RPMI8226 (cell line): ENCODE measurements at regions not wholly inside any gene's neighbourhood (a gene's known extent, or its start where the extent isn't known, plus 50 kb on each side); places are given as distances from the start of the nearest gene placed in this dataset.

ENCODE experiments used
- DNase-seq: peaks from one replicate; pipeline ENCODE4 v3.0.0-alpha.2; 2015

DNA sequence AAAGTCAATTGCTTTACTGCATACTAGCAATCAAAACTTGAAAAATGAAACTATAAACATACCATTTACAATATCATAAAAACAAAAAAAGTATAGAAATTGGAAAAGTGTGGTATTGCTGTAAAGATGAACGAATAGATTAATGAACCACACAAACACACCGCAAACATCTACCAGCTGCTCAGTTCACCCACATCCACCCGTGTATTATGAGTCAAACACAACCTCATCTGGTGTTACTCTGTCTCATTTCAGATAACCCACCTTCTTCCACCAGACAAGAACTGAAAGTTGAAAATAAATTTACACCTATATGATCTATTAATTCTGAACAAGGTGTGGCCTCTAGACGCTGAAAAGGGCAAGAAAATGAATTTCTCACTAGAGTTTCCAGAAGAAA is 53.3 kb downstream of the BLID start:
- DNase-seq, result no peak

DNA sequence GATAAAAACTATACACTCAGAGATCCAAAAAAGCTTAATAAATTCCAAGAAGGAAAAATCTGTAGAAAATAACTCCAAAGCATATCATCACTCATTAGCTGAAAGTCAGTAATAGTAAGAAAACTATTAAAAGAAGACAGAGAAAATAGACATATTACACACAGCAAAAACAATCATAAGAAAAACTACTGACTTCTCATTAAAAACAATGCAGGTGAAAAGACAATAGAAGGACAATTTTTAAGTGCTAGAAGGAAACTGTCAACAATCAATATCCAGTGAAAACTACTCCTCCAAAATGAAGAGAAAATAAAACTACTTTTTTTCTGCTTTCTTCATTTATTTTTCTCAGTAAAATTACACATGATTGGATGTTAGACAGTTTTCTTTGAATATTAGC is 56.5 kb downstream of the BLID start:
- DNase-seq, result no peak

DNA sequence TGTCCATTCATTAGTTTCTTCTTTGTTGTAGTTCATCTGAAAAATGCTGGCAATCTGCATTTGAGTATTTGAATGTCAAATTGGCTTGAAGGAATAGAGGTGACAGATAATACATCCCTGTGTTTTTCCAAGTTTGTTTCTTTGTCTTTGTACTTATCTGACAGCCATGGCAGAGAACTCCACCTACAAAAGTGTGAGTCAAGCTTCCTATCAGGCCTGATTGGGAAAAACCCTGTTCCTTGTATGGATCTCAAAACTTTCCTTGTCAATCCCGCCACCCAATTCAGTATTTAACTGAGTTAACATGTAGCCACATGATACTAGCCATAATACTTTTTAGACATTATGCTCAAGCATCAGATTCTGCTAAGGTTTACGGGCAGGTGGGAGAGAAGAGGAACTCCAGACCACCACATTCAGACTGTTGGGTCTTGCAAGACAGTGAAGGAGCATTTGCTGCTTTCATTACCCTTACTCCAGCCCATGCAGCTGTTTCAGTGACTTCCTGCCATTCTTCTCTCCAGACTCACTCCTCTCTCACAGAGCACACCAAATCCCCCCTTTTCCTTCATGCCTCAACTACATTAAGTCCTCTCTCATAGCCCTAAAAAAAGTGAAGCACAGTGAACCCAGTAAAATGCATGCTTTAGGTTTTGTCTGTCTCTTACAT is 65.9 kb downstream of the BLID start:
- no peak for DNase-seq

DNA sequence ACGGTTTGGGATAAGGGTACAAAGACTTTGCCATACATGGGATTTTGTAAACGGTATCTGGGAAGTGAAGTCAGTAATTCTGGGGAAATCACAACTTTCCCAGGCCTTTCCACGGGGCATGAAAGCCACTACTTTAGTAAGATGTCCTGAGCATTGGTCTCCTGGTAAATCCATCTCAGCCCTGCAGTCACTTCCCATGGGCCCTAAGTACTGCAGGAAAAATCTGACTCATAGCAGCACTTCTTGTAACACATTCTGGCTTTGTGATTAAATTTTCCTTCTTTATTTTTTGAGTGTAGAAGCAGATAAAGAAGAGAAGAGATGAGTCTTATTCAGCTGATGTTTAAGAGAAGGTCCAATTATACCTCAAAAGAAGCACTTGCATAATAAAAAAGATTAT is 67.6 kb downstream of the BLID start:
- no peak for DNase-seq

DNA sequence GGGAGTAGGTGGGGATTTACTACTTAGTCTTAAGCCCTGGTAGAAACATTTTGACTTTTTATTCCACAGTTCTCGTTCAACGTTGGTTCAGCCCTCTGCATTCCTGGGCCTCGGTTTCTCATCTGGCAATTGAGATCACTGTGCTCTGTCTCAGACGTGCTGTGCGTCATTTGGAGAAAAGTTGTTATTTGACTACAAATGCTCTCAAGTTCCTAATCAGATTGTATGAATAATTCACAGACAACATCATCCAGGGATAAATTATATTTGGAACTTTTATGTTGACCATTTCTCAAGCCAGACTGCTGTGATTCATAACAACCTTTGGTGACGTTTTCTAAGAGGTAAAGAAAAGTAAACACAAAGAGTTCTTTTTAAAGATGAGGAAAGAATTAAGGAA is 69.2 kb downstream of the BLID start:
- DNase-seq, result no peak

DNA sequence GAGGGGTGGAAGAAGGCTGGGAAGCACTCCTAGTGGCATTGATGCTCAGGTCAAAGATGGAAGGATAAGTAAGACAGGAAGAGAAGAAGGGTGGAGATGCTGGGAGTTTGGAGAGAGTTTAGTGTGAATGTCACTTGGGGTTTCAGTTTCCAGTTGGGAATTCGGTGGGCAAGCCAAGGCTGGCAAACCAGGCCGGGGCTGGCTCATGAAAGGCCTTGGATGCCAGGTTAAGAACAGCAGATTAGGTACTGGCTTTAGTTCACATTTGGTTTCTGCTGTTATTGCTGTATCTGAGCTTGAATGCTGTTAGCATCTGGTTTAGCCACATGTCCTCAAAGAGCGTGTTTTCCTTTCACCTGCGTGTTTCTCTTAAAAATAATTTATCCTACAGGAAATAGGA is 69.6 kb downstream of the BLID start:
- no peak for DNase-seq

DNA sequence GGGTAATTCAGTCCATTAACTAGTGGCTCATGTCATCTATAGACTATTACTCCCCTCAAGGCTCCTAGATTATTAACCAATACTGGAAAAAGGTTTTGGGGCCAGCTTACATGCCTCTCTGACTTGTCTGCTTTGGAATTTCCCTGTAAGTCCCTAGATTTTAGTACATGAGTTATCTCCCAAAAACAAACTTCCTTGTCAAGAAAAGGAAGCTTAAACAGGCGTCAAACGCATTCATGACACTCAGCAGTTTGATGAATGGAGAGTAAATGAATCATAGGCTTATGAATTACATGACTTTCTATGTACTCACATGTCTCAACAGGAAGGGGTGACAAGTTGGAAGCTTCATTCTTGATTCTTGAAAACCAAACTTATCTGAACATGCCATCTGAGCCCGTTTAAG is 70.8 kb downstream of the BLID start:
- no peak for DNase-seq

DNA sequence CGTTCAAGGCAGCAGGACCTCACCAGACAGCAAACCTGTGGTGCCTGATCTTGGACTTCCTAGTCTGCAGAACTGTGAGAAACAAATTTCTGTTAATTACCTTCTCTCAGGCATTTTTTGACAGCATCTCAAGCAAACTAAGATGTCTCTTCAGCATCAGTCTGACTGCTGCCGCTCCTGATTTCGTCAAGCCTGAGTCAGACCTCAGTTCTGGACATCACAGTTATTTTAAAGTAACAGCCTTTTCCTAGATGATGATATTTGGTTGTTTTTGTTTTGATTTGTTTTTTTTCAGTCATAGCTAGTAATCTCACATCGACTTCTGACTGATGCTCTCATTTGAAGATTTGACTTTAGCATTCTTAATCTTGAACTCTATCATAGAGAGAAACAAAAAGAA is 71.9 kb downstream of the BLID start:
- DNase-seq, result no peak

DNA sequence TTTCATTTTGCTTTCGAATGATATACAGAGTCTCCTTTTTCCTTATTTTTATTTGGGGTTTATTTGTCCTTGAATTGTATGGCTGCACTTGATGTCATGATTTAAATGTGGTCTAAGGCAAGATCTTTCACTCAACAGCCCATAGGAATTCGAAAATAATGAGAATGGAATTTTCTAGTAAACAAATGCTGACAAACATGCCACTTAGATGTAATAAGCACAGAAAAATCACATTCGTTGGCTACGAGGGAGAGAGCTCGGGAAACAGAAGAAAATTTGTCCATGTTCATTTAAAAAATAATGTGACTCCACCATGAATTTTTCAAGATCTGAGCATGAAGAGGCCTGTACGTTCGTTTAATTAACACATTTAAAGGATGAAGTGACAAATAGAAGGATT is 73.0 kb downstream of the BLID start:
- DNase-seq, result no peak

DNA sequence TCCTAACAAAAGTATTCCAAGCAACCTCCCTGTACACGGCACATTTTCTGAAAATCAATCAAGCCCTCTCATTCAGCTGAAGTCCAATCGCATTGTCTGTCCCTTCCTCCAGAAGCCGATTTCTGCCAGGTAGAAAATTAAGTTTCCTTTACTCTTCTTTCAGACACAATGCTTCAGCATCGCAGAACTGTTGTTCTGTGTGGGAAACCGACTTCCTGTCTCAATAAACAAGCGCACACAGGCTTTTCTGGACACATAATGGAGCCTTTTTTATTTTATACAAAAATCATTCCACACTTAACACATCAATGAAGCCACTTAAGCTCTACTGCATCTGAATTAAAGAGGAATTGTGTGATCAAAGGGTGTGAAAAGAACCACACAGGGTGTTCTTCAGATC is 75.6 kb downstream of the BLID start:
- no peak for DNase-seq

DNA sequence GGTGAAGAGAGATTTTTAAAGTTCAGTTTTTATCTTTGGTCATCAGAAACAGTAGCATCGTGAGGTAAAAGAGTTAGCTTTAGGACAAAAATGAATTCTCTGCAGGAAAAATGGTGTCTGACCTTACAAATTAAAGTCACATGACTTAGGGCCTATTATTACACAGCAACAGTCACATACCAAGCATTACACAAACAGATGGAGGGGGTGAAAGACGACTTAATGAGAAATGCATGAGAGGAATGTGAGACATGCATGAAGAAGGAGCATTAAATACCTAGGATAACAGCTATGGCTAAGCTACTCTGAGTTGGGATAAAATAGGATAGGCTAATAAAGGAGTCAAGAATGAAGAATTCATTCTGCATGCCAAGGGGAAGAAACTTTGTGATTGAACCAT is 77.5 kb downstream of the BLID start:
- DNase-seq, result no peak

DNA sequence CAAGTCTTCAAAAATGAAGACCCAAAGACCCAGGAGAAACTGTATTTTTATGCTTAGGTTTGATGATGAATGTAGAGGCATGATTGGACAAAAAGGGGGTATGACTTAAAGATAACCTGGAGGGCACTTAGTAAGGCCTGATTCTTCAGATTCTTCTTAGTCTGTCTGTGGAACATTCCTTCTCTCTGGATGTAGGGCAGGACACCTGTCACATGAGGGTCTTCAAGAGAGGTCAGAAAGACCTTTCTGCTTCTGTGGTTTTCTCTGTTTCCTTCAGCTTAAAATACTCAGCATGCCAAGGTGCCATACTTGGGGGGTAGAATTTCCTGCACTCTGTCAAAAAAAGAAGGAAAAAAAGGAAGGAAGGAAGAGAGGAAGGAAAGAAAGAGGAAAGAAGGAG is 78.1 kb downstream of the BLID start:
- no peak for DNase-seq

DNA sequence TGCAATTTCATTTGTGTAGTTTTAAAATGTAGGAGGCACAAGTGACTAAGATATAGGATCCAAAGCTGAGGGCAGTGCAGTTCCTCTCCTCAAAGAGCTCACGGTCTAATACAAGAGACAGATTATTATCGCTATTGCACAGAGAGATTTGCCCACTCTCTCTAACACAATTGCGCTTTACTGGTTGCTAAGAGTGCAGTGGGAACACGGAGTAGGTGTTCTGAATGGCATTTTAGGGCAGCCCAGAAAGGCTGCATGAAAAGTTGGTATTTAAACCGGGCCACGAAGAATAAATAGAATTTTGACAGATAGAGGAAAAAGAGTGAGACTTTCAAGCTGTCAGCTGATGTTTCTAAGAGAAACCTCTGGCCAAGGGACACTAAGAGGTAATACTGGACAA is 79.5 kb downstream of the BLID start:
- no peak for DNase-seq

DNA sequence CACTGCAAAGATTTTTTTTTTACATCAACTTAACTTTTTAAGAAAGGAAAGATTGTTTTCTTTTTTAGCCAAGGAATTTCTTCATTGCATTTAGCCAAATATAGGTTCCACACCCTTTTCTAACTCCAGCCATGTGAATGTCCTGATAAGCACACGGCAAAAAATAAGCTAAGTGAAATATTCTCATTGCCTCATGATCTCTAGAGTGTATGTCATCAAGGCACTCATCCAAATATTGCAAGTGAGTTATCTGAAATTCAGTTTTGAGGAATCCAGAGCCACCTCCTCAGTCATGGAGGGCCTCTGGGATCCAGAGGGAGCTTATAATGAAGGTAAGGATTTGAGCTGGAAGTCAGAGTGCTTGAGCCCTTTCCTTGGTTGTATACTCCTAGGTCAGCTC is 80.0 kb downstream of the BLID start:
- no peak for DNase-seq

DNA sequence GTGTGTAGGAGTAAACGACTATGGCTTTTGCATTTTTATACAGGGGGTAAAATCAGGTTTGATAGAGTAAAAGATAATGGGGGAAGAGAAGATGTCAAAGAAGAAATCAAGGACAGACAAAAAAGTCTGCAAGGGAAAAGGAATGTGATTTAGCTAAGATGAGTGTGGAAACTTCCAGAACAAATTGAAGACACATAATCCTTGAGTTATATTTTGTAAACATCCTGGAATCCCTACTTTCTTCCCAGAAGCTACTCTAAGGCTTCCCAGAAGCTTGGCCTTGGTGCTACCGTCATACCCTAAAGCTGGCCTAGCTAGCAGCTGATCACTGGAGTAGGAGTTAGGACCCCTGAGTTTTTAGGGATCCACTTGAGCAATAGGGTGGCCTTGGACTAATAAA is 82.4 kb downstream of the BLID start:
- DNase-seq, result no peak

DNA sequence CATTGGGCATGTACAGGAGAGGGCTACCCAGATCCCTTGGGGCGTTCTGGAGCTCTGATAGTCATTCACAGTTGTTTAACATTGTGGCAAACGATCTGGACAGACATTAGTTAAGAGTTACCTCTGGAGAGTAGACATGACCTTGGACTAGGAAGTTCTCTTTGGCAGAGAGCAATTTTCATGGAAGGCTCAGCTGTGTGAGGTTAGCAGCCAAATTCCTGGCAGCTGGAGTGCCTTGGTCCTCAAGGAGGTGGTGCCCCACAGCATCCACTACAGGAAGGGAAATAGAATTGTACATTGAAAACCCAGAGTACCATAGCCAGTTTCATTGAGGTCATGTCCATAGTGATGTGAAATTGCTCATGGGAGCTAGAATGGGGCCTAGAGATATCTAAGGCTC is 82.8 kb downstream of the BLID start:
- DNase-seq, result no peak

DNA sequence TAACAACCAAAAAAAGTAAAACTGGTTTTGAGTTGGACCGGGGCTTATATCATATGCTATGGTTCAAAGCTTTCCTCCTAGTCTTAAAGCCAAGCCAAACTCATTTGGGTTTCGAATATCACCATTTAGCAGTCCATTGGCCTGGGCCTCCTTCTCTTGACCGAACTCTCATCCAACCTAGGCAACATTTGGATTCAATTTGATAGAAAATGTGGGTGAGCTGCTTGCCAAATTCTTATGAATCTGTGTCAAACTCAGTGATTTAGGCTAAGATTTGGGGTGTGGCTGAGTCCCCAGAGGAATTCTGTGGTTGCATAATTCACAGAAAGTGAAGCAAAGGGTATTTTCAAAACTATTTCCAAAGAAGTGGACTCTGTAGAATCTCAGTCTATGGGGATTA is 83.7 kb downstream of the BLID start:
- no peak for DNase-seq

DNA sequence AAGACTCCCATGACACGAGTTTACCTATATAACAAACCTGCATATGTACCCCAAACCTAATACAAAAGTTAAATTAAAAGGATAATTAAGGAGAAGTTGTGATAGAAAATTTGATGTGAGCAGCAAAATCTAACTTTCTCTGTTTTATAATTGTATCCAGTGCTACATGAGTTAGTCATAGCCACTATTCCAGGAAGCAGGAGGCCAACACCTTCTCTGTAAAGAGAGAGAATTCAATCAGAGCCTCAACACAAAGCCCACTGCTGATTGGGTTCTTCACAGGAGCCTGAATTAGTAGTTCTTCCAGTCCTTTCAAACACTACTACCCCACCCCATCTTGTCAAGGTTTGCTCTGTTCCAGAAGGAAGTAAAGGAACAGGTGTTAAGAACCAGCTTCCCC is 84.2 kb downstream of the BLID start:
- DNase-seq, result no peak

DNA sequence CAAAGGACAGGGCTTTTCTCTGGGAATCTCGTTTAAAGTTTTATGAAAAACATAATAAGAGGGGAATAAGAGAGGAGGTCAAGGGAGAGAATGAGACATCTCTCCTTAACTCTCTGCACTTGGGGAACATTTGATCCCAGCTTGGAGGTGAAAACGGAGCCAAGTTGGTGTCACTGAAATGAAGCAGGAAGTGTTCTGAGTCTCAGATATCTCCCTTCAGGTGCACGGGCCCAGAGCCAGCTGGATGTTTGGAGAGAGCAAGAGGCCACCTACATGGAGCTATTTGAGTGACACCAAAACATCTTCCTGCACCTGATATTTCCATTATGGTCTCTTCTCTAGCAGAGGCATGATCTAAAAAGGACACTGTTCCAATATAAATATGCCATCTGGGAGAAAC is 85.7 kb downstream of the BLID start:
- no peak for DNase-seq

DNA sequence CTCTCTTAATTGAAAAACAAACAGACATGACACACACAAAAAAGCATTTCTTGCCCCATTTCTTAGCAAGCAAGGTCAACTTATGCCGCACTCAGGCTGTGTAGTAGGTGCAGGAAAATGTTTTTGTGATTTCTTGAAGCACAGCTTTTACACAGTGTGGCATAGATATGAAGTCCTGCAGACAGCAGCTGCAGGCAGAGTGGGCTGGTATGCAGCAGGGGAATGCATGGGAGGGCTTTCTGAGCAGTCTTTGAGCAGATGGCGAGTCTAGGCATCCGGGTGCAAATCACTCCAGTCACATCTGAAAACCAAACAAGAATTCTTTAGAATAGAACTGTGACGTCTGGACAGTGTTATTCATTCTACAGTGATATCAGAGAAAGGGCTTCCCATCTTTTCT is 87.5 kb downstream of the BLID start:
- no peak for DNase-seq

DNA sequence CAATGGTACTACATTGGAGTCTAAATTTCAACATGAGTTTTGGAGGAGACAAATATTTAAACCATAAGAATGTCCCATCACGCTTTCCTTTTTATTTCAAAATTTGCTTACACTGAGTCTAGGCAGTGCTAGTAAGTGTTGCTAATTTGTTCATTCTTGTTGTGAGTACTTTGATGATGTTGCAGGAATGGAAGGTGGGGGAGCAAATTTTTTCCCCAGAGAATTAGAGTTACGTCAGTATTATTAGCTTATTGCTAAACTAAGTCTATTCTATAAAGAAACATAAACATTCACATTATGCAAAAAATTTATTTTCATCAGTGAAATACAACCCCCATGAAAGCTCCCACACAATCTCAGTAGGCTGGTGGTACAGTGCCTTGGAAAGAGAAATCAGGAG is 88.0 kb downstream of the BLID start:
- DNase-seq, result no peak

DNA sequence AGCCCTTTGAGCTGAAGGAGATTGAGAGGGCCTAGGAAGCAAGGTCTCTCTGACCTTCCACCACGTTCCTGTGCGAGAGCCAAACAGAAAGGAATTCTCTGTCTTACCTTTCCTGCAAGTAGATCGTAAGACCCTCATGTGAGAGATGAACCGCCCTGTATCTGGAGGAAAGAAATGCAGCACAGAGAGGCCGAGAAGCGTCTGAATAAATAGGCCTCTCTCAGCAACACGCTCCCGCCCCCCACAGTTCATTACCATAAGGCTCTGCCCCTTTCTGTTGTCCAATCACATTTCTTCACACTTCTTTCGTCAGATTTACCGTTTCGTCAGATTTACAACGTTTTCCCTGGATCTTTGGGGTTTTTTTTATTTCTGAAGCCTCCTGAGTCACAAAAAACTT is 90.3 kb downstream of the BLID start:
- DNase-seq, result no peak

DNA sequence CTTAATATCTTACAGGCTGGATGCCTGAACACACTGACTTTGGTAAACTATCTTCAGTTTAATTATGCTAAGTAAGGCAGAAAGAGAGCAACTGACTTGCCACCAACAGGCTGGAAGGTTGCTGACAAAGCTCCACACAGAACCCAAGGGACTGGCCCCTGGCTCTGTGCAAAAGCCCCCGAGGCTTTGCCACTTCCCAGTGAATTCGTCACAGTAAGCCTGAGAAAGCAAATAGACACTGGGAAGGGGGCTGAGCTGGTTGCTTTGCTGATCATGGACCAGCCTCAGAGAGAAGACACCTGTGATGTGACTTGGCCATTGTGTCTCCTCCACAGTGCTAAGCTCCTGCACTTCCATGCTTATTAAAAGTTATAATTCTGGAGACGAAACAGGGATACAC is 91.7 kb downstream of the BLID start:
- DNase-seq, result no peak

DNA sequence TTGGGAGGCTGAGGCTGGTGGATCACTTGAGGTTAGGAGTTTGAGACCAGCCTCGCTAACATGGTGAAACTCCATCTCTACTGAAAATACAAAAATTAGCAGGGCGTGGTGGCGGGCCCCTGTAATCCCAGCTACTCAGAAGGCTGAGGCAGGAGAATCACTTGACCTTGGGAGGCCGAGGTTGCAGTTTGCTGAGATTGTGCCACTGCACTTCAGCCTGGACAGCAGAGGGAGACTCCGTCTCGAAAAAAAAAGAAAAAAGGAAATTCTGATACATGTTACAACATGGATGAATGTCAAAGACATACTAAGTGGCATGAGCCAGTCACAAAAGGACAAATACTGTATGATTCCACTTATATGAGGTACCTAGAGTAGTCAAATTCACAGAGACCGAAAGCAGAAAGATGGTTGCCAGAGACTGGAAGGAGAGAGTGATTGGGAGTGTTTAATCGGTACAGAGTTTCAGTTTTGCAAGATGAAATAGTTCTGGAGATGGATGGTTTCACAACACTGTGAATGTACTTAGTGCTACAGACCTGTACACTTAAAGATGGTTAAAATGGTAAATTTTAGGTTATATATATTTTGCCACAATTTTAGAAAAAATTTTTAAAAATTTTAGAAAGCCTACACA is 92.3 kb downstream of the BLID start:
- DNase-seq, result no peak

DNA sequence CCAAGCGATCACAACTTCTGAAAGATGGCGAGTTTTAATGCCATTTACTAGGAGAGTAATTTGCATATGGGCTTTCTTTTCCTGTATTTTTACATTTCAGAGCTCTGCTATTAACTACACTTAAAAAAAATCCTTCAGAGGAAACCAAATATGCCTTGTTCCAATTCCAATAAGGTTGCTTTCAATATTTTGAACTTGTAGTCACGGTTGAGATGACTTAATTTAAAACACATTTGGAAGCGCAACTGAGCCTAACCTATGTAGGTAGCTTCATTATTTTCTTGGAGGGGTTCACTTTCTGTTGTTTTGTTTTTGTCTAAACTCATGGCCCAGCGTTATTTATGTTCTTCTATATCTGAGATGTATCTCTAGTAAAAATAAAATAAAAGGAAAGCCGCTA is 93.4 kb downstream of the BLID start:
- DNase-seq, result no peak
